SH-SY5Y (cell line): ENCODE measurements at regions not wholly inside any gene's neighbourhood (a gene's known extent, or its start where the extent isn't known, plus 50 kb on each side); places are given as distances from the start of the nearest gene placed in this dataset.

Experiments used
- GATA2 ChIP-seq: IDR thresholded peaks from 2 replicates; pipeline ENCODE4 v1.6.1; 2011; ENCODE audit warnings: mild to moderate bottlenecking, low read depth, low read length
- GATA3 ChIP-seq: IDR thresholded peaks from 2 replicates; pipeline ENCODE4 v1.6.1; 2011; ENCODE audit warnings: low read depth, mild to moderate bottlenecking, low read length, moderate library complexity

DNA sequence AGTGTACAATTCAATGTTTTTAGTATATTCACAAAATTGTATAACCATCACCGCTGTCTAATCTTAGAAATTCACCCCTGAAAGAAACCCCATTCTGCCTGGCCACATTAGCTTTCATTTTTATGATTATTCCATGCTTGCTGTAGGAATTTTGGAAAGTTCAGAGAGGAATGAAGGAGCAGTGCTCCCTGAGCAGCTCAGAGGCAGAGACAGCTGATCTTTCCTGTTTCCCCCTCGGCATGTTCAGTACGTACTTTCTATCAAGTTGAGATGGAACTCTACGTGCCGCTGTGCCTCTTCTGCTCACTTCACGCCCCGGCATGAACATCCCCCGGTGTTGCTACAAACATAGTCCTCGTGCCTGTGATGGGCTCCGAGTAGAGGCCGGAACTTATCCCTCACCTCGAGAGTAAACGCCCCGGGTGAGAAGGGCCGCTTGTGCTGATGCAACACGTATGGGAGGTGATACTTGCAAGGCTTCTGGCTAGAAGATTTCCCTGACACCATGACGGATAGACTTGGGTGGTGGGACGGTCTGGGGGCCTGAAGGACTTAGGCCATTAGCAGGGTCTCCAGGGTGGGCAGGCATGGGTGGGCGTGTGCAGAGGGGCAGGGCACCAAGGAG is 79.2 kb upstream of the CIBAR2 start:
- no peak for TF ChIP-seq GATA2
- no peak for TF ChIP-seq GATA3

DNA sequence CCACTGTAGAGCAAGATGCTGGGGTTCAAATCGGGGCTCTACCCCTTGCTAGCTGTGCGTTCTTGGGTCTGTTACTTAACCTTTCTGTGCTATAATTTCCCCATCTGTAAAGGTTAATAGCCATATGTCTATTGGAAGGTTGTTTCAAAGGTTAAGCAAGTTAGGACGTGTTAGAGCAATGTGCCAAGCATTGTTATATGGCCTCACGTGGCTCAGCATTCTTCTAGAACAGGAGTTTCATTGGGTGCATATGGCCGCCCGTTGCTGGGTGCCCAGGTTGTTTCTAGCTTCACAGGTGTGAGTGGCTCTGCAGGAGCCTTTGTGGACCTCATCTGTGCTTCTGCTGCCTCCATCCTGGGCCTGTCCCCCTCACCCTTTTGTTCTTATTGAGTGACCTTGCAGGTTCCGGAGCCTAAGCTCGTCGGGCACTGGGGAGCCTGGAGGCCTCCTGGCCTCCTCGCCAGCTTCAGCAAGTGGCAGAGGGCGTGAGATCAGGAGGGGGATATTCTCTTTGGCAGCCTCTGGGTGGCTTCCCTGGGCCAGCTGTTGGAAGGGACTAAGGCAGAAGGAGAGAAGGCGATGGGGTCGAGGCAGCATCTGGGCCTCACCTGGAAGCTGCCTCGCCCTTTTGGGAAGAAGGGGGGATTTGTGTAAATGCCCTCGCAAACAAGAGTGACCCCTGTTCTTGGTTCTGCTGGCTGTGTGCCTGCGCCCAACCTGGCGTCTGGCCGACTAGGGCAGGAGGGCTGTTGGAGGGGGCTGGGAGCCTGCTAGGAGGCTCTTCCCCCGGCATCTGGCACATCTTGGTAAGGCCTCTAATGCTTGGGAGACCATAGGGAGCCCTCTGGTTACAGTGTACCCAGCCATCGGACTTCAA is 80.2 kb upstream of the CIBAR2 start:
- no peak for TF ChIP-seq GATA3
- TF ChIP-seq GATA2 = no peak

DNA sequence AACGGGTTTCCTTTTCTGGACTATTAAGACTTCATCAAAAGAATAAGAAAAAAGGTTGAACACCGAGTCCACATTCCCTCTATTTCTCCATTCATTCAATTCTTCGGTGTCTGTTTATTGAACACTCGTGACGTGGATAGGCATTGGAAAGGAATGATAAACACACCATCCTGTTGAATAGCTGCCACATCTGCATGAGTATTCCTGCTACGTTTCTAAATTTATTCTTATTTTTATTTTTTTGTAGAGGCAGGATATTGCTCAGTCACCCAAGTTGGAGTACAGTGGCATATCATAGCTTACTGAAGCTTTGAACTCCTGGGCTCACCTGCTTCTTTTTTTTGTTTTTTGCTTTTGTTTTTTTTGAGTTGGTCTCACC is 80.8 kb upstream of the CIBAR2 start:
- TF ChIP-seq GATA2 (no peak), GATA3 (no peak)

DNA sequence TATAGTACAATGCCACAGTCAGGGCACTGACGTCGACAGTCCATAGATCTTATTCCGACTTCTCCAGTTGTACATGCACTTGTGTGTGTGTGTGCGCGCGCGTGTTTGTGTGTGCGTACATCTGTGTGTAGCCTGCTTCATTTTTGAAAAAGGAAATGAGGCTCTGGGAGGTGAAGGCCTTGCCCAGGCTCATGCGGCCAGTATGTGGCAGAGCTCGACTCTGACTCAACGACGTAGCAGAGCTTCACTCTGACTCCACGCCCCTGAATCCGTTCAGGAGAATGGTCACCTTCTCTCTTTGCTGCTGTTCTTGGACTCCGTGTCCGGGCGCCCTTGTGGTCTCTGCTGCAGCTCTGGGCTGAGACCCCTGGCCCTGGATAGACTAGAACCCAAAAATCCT is 81.6 kb upstream of the CIBAR2 start:
- no peak for TF ChIP-seq GATA2
- TF ChIP-seq GATA3 = no peak

DNA sequence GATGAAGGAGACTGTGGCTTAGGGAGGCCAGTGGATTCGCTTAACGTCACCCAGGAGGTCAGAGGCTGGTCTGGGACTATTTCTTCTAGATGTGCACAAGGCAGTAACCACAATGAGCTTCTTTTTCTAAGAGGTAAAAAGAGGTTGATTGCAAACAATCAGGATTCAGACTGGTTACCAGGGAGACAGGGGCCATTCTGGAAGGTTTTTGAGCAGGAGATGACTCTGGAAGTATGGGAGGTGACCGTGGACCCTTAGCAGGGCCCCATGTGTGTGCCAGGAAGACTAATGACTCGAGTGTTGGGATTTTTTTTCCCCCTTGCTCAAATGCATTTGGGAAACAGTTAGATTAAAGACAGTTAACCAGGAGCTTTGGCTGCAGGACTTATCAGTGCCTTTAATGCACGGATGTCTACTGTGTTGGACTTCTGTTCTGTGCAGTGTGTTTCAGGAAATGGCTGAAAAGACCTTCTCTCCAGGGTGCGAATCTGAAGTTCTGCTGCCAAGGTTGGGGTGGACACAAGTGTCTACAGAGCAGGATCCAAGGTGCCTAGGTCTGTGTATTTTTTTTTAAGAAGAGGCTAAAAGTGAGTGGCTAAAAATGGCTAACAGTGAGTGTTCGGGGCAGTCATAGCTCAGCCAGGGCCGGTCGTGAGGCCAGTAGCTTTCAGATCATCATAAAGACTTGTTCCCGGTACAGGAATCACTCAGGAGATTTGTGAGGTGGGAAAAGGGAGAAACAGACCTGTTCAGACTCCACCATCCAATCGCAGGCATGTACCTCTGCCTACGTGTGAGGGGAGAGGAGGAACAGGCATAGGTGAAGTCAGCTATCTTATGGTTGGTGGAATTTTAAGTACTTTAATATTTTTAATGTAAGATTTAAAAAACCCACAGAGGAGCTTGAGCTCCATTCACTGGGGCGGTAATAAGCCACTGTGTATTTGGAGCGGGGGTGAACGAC is 82.3 kb upstream of the CIBAR2 start:
- TF ChIP-seq GATA2 = no peak

DNA sequence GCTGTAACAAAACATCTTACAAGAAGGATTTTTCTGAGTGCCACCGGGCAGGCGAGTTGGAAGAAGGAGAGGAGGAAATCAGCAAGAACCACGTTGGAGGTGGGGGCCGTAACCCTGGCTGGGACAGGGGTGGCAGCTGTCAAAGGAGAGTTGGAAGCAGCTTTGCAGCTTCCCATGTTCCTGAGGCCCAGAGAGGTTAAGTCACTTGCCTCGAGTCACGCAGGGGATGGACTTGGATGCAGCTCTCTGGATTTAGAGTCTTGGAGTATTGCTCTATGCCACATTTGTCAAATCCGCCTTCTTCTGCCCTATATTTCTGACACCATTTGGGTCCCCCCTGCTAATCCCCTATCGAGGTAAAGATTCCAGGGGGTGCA is 83.0 kb upstream of the CIBAR2 start:
- TF ChIP-seq GATA2 = no peak
- no peak for TF ChIP-seq GATA3

DNA sequence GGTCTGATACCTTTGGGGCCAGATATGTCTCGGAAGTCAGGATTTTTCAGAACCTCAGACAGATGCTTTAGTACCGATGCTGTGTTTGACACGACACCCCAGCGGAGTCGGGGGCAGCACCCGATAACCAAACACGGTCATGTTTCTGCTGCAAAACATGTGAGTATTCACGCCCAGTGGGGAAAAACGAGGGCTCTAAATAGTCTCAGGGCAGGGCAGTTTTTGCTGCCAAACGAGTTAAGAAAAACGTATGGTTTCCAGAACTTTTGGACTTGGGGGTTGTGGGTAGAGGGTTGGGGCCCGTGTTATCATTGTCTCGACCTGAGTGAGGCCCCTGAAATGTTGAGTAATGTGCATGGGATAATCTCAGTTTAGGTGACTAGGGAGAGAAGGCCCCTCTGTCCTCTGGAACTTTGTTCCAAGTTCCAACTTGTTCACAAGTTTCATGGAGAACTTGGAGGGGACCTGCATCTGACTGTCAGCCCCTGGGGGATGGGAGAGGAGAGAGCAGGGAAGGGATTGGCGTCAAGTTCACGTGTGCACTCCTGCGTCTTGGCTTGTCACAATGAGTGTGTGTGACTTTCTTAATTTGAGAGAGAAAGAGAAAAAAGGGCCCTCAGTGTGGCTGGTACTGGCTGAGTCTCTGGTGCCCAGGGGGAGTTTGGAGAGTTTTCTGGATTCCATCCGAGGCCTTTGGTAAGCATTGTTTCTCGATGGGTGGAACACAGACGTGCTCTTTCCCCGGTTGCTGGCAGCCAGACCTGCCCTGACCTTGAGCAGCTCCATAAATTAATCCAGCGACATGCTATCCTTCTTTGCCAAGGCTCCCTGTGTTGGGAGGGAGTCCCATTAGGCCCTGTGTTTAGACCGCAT is 83.9 kb upstream of the CIBAR2 start:
- TF ChIP-seq GATA2 = no peak

DNA sequence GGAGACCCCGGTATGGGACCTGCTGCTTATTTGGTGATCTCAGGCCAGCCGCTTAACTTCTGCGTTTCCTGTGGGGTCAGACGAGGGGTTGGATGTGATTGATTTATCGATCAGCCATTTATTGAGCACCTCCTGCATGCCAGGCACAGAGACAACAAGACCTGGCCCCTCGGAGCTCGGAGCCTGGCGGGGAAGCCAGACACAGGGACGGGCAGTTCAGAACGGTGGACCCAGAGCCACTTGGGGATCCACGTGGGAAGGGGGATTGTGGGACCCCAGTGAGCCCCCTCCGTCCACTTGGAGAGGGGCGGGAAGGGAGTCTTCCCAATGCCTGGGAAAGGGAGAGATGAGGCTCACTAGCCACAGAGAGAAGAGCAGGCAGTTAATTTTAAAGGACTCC is 84.7 kb upstream of the CIBAR2 start:
- TF ChIP-seq GATA3 (no peak), GATA2 (no peak)

DNA sequence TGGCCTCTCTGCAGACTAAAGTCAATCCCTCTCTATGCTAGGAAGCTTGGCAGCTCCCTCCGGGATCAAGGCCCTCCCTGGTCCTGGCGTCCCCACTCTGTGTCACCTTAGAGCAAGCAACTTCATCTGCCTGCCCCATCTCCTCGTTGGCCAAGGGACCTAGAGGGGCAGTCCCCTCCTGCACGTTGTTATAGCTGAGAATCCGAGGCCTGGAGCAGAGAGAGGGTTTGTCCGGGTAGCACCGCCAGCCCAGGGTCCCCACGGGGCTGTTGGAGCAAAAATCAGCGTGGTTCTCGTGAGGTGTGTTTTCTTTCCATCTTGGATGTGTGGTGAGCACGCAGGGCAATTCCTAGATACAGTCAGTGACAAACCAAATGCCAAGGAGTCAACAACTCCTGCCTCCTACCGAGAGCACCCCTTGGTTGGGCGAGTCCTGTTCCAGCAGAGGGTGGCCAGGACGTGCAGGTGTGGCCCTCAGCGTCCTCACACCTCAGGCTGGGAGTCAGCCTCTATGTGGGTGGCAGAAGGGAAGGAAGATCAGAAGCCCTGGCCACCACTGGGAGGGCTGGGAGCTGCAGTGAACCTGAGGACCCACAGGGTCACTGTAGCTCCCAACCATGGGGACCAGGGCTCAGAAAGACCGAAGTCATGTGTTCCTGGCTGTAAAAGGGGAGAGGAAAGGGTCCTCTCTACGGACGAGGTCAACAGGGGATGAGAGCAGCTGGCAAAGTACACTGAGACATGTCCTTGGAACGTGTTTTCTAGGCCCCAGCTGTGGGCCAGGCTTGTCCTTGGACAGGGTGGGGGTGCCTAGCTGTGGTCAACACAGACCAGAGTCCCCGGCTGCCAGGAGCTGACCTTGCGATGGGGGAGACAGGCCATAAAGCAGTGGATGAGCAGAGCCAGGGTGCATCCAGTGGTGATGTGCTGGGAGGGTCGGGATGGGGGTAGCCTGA is 85.6 kb upstream of the CIBAR2 start:
- TF ChIP-seq GATA2 = no peak
- TF ChIP-seq GATA3 = no peak

DNA sequence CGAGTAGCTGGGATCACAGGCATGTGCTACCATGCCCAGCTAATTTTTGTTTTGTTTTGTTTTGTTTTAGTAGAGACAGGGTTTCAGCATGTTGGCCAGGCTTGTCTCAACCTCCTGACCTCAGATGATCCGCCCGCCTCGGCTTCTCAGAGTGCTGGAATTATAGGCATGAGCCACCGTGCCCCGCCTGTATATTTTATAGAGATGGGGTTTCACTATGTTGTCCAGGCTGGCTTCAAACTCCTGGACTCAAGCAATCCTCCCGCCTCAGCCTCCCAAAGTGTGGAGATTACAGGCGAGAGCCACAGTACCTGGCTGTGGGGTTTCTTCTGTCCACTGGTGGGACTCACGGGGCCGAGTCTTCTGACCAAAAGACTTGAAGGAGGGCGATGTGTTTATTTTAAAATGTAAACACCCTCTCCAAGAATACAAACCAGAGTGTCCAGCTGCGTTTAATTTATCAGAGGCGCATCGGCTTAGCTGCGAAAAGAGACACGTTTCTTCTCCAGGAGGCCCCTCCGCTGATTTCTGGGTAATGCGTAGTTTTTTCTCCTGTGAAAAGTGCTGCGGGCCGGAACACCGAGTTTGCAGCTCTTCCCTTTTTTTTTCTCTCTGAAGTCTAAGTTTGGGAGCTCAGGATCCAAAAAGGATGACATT is 86.9 kb upstream of the CIBAR2 start:
- TF ChIP-seq GATA2 (no peak), GATA3 (no peak)

DNA sequence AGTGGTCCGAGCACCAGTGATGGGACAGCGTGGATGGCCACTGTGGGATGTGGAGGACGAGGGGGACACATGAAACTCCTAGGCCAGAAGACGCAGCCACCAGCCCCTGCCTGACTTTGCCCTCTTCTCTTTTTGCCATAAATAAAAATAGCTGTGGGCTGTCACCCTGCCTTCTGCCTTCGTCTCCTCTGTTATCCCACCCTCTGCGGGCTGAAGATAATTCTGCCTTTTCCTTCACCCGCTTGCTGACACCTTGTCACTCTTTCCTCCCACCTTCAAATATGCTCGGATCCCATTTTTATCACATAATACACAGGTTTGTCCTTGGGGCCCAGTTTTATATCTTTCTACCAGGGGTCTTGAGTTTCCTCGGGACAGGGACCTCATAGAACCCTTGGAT is 87.6 kb upstream of the CIBAR2 start:
- TF ChIP-seq GATA2 = no peak
- TF ChIP-seq GATA3 = no peak

DNA sequence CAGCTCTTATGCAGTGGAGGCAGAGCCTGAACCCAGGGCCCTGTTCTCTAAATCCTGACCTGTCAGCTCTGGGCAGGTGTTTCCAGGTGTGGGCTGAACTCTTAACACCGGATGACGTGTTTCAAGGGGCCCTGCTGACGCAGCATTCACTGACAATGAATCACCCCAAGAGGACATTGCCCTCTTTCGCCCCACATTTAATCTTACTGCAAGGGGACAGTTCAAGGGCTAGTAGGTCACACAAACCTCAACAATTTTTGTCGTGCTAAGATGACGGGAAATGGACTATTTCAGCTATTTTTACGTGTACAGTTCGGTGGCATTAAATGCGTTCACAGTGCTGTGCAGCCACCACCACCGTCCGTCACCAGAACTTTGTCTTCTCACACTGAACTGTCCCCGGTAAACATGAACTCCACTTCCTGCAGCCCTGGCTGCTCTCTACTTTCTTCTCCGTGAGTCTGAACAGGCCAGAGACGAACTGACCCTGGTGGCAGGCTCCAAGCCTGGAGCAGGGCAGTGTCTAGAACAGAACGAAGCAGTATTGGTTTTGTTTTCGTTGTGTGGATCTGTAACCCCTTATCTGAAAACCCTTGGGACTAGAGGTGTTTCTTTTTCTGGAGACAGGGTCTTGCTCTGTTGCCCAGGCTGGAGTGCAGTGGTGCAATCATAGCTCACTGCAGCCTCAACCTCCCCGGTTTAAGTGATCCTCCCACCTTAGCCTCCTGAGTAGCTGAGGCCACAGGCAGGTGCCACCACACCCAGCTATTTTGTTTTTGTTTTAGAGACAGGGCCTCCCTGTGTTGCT is 88.4 kb upstream of the CIBAR2 start:
- TF ChIP-seq GATA3 = no peak
- no peak for TF ChIP-seq GATA2
